PC-9 (cell line): ENCODE measurements at regions not wholly inside any gene's neighbourhood (a gene's known extent, or its start where the extent isn't known, plus 50 kb on each side); places are given as distances from the start of the nearest gene placed in this dataset.

Experiments used
- BruUV-seq: library from RNA; stranded (reverse); fragments of 400-500 nt; replicated peaks from 2 replicates; lab custom pipeline; 2021; lab: Mats Ljungman, UMichigan
- CTCF ChIA-PET: fragments of 300-600 bp; sonication (Branson Sonifier 250); formaldehyde crosslinking; loops from one replicate; lab custom pipeline; 2022; ENCODE audit warnings: antibody characterized with exemption; lab: Charles Lee
- POLR2A ChIA-PET: fragments of 300-600 bp; sonication (Branson Sonifier 250); formaldehyde crosslinking; loops from one replicate; lab custom pipeline; 2022; ENCODE audit warnings: antibody characterized with exemption; ENCODE audit not compliant: unreplicated experiment; lab: Charles Lee
- DNase-seq, 2 experiments: peaks; one replicate each; pipeline versions ENCODE4 v3.0.0 to v3.0.0-alpha.2; 2015 to 2022; ENCODE audit warnings: mixed read lengths in 1 of 2
- H2AFZ ChIP-seq: fragments of 200-600 bp; sonication (generic); 2 replicates; pipeline ENCODE4 v1.8.1; 2017; ENCODE audit warnings: antibody characterized with exemption
- H3F3A ChIP-seq: fragments of 200-600 bp; sonication (generic); 2 replicates; pipeline ENCODE4 v1.8.1; 2017; ENCODE audit warnings: antibody characterized with exemption, mild to moderate bottlenecking, low read depth; ENCODE audit not compliant: insufficient read depth
- H3K27ac ChIP-seq: fragments of 200-600 bp; sonication (generic); 2 replicates; pipeline ENCODE4 v1.6.1; 2016; ENCODE audit warnings: mixed run types
- H3K27me3 ChIP-seq: fragments of 200-600 bp; sonication (generic); 2 replicates; pipeline ENCODE4 v1.6.1; 2016; ENCODE audit warnings: low read depth, mixed run types; ENCODE audit not compliant: insufficient read depth
- H3K36me3 ChIP-seq: fragments of 200-600 bp; sonication (generic); 2 replicates; pipeline ENCODE4 v1.6.1; 2016; ENCODE audit warnings: low read depth, mixed run types
- H3K4me1 ChIP-seq: fragments of 200-600 bp; sonication (generic); replicated peaks from 2 replicates; pipeline ENCODE4 v1.6.1; 2016; ENCODE audit warnings: mixed run types; ENCODE audit not compliant: insufficient read depth
- H3K4me2 ChIP-seq: fragments of 200-600 bp; sonication (generic); 2 replicates; pipeline ENCODE4 v1.6.1; 2017; ENCODE audit warnings: mixed run types
- H3K4me3 ChIP-seq: fragments of 200-600 bp; sonication (generic); 2 replicates; pipeline ENCODE4 v1.6.1; 2016; ENCODE audit warnings: mixed run types
- H3K79me2 ChIP-seq: fragments of 200-600 bp; sonication (generic); 2 replicates; pipeline ENCODE4 v1.6.1; 2017; ENCODE audit warnings: low read depth, mixed run types
- H3K9me2 ChIP-seq: fragments of 200-600 bp; sonication (generic); 2 replicates; pipeline ENCODE4 v1.8.1; 2017; ENCODE audit warnings: mild to moderate bottlenecking; ENCODE audit not compliant: insufficient read depth
- H3K9me3 ChIP-seq: fragments of 200-600 bp; sonication (generic); 2 replicates; pipeline ENCODE4 v1.8.1; 2016; ENCODE audit warnings: low read depth; ENCODE audit not compliant: insufficient read depth
- H4K20me1 ChIP-seq: fragments of 200-600 bp; sonication (generic); 2 replicates; pipeline ENCODE4 v1.8.1; 2017; ENCODE audit not compliant: insufficient read depth
- EZH2 ChIP-seq: fragments of 200-600 bp; sonication (generic); IDR thresholded peaks from 2 replicates; pipeline ENCODE4 v1.8.0; 2017; ENCODE audit warnings: antibody characterized with exemption, low read depth
- intact Hi-C: fragments of 100-400 bp; cut with micrococcal nuclease; formaldehyde crosslinking; loops from one replicate; pipeline ENCODE4 v1.10.0; 2022; ENCODE audit not compliant: unreplicated experiment
- TF ChIP-seq, protein P1 (sequence below): fragments of 200-600 bp; sonication (generic); conservative IDR thresholded peaks from 2 replicates; pipeline ENCODE4 v1.6.1; 2017; ENCODE audit warnings: mixed run types, antibody characterized with exemption, mild to moderate bottlenecking, moderate library complexity

DNA sequence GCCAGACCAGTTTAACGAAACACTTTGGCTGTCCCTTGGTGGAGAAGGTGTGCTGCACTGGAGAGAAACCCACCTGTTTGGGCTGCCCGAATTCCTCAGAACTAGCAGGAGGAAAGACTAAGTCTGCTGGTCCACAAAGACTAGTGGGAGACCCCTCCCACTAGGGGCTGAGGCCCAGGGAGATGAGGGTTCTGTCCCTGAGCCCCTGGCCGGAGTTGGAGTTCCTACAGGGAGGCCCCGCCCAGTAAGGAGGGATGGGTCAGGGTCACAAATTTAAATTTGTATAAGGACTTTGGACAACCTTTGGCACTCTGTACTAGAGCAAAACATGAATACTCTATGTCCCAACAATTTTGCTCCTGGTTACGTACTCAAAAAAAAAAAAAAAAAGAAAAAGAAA, 200.8 kb upstream of the C11orf87 start:
- no TSS peak for BruUV-seq
- POLR2A ChIA-PET = no interaction called here
- CTCF ChIA-PET = no interaction called here

DNA sequence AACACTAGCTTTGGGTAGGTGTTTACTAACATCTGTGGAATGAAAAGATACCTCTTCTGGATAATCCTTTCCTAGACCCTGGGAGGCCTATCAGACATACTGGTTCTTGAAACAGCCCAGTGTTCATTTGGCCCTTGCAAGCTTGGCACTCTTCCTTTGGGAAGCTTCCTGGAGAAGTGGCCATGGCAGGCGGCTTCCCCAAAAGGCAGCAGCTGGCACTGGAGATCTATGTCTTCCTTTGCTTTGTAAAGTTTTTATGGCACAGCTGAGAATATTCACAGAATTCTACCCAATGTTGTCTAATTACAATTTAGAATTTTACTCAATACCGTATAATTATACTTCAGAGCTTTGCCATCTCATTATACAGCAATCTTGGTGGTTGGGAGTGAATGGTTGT, 199.2 kb upstream of the C11orf87 start:
- Histone ChIP-seq H3K4me3 (no peak overlapping the region), H3F3A (no peaks in the 10 kb centered on the region), H3K27ac (no peak overlapping the region), H2AFZ (no peak overlapping the region), H3K36me3 (no peaks in the 10 kb centered on the region), H3K27me3 (no peaks in the 10 kb centered on the region), H3K4me1 (no peaks in the 10 kb centered on the region), H3K9me3 (no peaks in the 10 kb centered on the region), H4K20me1 (no peaks in the 10 kb centered on the region), H3K79me2 (no peaks in the 10 kb centered on the region), H3K4me2 (no peak overlapping the region), H3K9me2 (peaks cover 6% of the 10 kb centered on the region; the same call in 1 of the 2 replicates)
- POLR2A ChIA-PET = no interaction called here
- CTCF ChIA-PET = no interaction called here
- TF ChIP-seq, protein P1, sequence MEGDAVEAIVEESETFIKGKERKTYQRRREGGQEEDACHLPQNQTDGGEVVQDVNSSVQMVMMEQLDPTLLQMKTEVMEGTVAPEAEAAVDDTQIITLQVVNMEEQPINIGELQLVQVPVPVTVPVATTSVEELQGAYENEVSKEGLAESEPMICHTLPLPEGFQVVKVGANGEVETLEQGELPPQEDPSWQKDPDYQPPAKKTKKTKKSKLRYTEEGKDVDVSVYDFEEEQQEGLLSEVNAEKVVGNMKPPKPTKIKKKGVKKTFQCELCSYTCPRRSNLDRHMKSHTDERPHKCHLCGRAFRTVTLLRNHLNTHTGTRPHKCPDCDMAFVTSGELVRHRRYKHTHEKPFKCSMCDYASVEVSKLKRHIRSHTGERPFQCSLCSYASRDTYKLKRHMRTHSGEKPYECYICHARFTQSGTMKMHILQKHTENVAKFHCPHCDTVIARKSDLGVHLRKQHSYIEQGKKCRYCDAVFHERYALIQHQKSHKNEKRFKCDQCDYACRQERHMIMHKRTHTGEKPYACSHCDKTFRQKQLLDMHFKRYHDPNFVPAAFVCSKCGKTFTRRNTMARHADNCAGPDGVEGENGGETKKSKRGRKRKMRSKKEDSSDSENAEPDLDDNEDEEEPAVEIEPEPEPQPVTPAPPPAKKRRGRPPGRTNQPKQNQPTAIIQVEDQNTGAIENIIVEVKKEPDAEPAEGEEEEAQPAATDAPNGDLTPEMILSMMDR = no peak
- no peak for TF ChIP-seq EZH2
- no TSS peak for BruUV-seq
- intact Hi-C loops = no loop called here
- no peak for DNase-seq

More for the DNA sequence above, 200.8 kb upstream of the C11orf87 start:
- Histone ChIP-seq H3K4me2 (no peak overlapping the region), H3K9me2 (no peaks in the 10 kb centered on the region), H4K20me1 (no peaks in the 10 kb centered on the region), H3K36me3 (no peaks in the 10 kb centered on the region), H3K79me2 (no peaks in the 10 kb centered on the region), H2AFZ (0 out of 2 replicates have a peak overlapping the region, but pooled peaks have one; percentile 19), H3K27me3 (no peaks in the 10 kb centered on the region), H3F3A (no peaks in the 10 kb centered on the region), H3K4me1 (no peaks in the 10 kb centered on the region), H3K9me3 (no peaks in the 10 kb centered on the region), H3K27ac (no peak overlapping the region), H3K4me3 (no peak overlapping the region)
- no peak for TF ChIP-seq EZH2
- TF ChIP-seq, protein P1 = no peak
- DNase-seq = no peak
- intact Hi-C loops = no loop called here

GRCh38 chr11:109223451-109223850, 198.5 kb upstream of the C11orf87 start:
- no peak overlapping the region for H3K27ac ChIP-seq
- no peaks in the 10 kb centered on the region for H3K79me2 ChIP-seq
- no peaks in the 10 kb centered on the region for H3K36me3 ChIP-seq
- no peaks in the 10 kb centered on the region for H3F3A ChIP-seq
- ChIA-PET POLR2A (no interaction called here), CTCF (no interaction called here)
- no peak for DNase-seq
- H3K4me1 ChIP-seq = no peaks in the 10 kb centered on the region
- H3K4me2 ChIP-seq = no peak overlapping the region
- TF ChIP-seq, protein P1 = no peak
- TF ChIP-seq EZH2 = no peak
- peaks cover 6% of the 10 kb centered on the region; the same call in 1 of the 2 replicates for H3K9me2 ChIP-seq
- no TSS peak for BruUV-seq
- H2AFZ ChIP-seq = no peak overlapping the region
- H3K27me3 ChIP-seq = no peaks in the 10 kb centered on the region
- no peak overlapping the region for H3K4me3 ChIP-seq
- no peaks in the 10 kb centered on the region for H4K20me1 ChIP-seq
- H3K9me3 ChIP-seq = no peaks in the 10 kb centered on the region
- intact Hi-C loops = no loop called here
